ENCODE measurements at regions not wholly inside any gene's neighbourhood (a gene's known extent, or its start where the extent isn't known, plus 50 kb on each side); places are given as distances from the start of the nearest gene placed in this dataset.

- no peak for DNase-seq
- intact Hi-C loops (cut with DNase I; ENCODE audit: low total_unique reads): no loop called here
- no peak overlapping the region for H3K4me3 ChIP-seq
- H3K36me3 ChIP-seq: no peaks in the 10 kb centered on the region
- no peak for TF ChIP-seq POLR2AphosphoS5 (IDR thresholded peaks at IDR 0.05)
- TF ChIP-seq CTCF (IDR thresholded peaks at IDR 0.05 in 8 of 11, conservative IDR thresholded peaks at IDR 0.05 in 3 of 11): no peak
- no peak for TF ChIP-seq POLR2A (IDR thresholded peaks at IDR 0.05)
- WGBS, 5 donors: 64 to 79% (median 72%) methylated on average over 4 of the region's 4 CpGs
- H3K27me3 ChIP-seq (replicated peaks in 1 of 7): peaks cover 0 to 7% (median 0%) of the 10 kb centered on the region in 7 donors
- no peaks in the 10 kb centered on the region for H3K9me3 ChIP-seq
- no peaks in the 10 kb centered on the region for H3K4me1 ChIP-seq
- H3K27ac ChIP-seq: no peak overlapping the region
These were observed 98.9 kb upstream of the ISX start for GRCh38 chr22:34966980-34967565.

GRCh38 chr22:34969001-34969790 lies 96.8 kb upstream of the ISX start:
- no peak overlapping the region for H3K27ac ChIP-seq
- no peak for DNase-seq
- TF ChIP-seq CTCF (IDR thresholded peaks at IDR 0.05 in 8 of 11, conservative IDR thresholded peaks at IDR 0.05 in 3 of 11): no peak
- TF ChIP-seq POLR2A (IDR thresholded peaks at IDR 0.05): no peak
- TF ChIP-seq POLR2AphosphoS5 (IDR thresholded peaks at IDR 0.05): no peak
- no peak overlapping the region for H3K4me3 ChIP-seq
- H3K36me3 ChIP-seq: no peaks in the 10 kb centered on the region
- peaks cover 0 to 11% (median 0%) of the 10 kb centered on the region in 7 donors for H3K27me3 ChIP-seq (replicated peaks in 1 of 7)
- intact Hi-C loops (cut with DNase I; ENCODE audit: low total_unique reads): no loop called here
- H3K4me1 ChIP-seq: no peaks in the 10 kb centered on the region
- peaks cover 0 to 2% (median 0%) of the 10 kb centered on the region in 8 donors for H3K9me3 ChIP-seq
- 75 to 82% (median 79%) methylated on average over 15 of the region's 15 CpGs for WGBS, 5 donors

- no peak for DNase-seq
- peaks cover 0 to 10% (median 0%) of the 10 kb centered on the region in 8 donors for H3K9me3 ChIP-seq
- peaks cover 0 to 11% (median 0%) of the 10 kb centered on the region in 7 donors for H3K27me3 ChIP-seq (replicated peaks in 1 of 7)
- intact Hi-C loops (cut with DNase I; ENCODE audit: low total_unique reads): no loop called here
- no peak overlapping the region for H3K27ac ChIP-seq
- no peak overlapping the region for H3K4me3 ChIP-seq
- 50 to 82% (median 64%) methylated on average over 2 of the region's 2 CpGs for WGBS, 5 donors
- no peaks in the 10 kb centered on the region for H3K4me1 ChIP-seq
- no peaks in the 10 kb centered on the region for H3K36me3 ChIP-seq
- no peak for TF ChIP-seq POLR2A (IDR thresholded peaks at IDR 0.05)
- TF ChIP-seq POLR2AphosphoS5 (IDR thresholded peaks at IDR 0.05): no peak
- no peak for TF ChIP-seq CTCF (IDR thresholded peaks at IDR 0.05 in 8 of 11, conservative IDR thresholded peaks at IDR 0.05 in 3 of 11)
These were observed 94.5 kb upstream of the ISX start for GRCh38 chr22:34971456-34971855.

- Histone ChIP-seq H3K4me1 (no peaks in the 10 kb centered on the region), H3K27ac (no peak overlapping the region), H3K36me3 (no peaks in the 10 kb centered on the region), H3K4me3 (no peak overlapping the region), H3K27me3 (replicated peaks in 1 of 7) (peaks cover 0 to 11% (median 0%) of the 10 kb centered on the region in 7 donors), H3K9me3 (peaks cover 0 to 10% (median 0%) of the 10 kb centered on the region in 8 donors)
- DNase-seq: no peak
- intact Hi-C loops (cut with DNase I; ENCODE audit: low total_unique reads): no loop called here
- 70 to 82% (median 80%) methylated on average over 8 of the region's 8 CpGs for WGBS, 5 donors
- TF ChIP-seq CTCF (IDR thresholded peaks at IDR 0.05 in 8 of 11, conservative IDR thresholded peaks at IDR 0.05 in 3 of 11) (no peak), POLR2AphosphoS5 (IDR thresholded peaks at IDR 0.05) (no peak), POLR2A (IDR thresholded peaks at IDR 0.05) (no peak)
These were observed 93.6 kb upstream of the ISX start for GRCh38 chr22:34972191-34972897.

Data from spleen (tissue), 11 donors.